Gastrocnemius medialis (tissue), 4 donors: ENCODE measurements at regions not wholly inside any gene's neighbourhood (a gene's known extent, or its start where the extent isn't known, plus 50 kb on each side); places are given as distances from the start of the nearest gene placed in this dataset.

Experiments
- CTCF ChIP-seq, 5 experiments: fragments of 450-650 bp in 3 of 5; fragments of 200-600 bp in 2 of 5; sonication (generic) in 2 of 5; IDR thresholded peaks in 4 of 5; conservative IDR thresholded peaks in 1 of 5; 1 replicate in 4 of 5; 2 replicates in 1 of 5; pipeline ENCODE4 v1.5.1; 2016 to 2019; ENCODE audit warnings: antibody characterized with exemption in 5 of 5, mild to moderate bottlenecking in 3 of 5, moderate library complexity in 3 of 5
- POLR2A ChIP-seq, 2 donors: fragments of 450-650 bp; IDR thresholded peaks; one replicate each; pipeline ENCODE4 v1.6.1; 2017; ENCODE audit warnings: antibody characterized with exemption in 2 of 2, mild to moderate bottlenecking in 2 of 2, moderate library complexity in 2 of 2

DNA sequence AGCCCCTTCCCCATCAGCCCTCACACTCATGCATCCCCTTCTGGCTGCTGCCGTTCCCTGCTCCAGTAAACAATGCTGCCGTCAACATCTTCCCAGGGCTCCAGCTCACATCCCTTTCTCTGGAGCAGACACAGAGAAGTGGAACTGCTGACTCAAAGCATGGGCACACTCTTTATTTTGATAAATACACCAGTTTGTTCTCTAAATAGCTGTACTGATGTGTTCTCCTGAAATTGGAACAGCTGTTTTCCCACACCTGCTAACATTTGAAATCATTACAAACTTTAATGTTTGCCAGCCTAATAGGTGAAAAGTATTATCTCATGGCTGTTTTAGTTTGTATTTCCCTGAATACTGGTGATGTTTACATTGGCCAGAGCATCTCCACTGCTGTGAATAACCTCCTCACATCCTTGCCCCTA, 102.1 kb upstream of the NXT1 start:
- TF ChIP-seq CTCF (IDR thresholded peaks at IDR 0.05 in 4 of 5, conservative IDR thresholded peaks at IDR 0.05 in 1 of 5) (no peak), POLR2A (IDR thresholded peaks at IDR 0.05) (no peak)
